Lower lobe of right lung (tissue), 2 donors: ENCODE measurements at regions not wholly inside any gene's neighbourhood (a gene's known extent, or its start where the extent isn't known, plus 50 kb on each side); places are given as distances from the start of the nearest gene placed in this dataset.

Experiments used
- ATAC-seq, 2 donors: fragments of 200-7000 bp; cut with Tn5 transposase; one replicate each; pipeline ENCODE4 v1.9.1; 2020 to 2022; ENCODE audit warnings: mild to moderate bottlenecking in 2 of 2, moderate library complexity in 2 of 2
- DNase-seq: peaks from one replicate; pipeline ENCODE4 v3.0.0-alpha.2; 2020
- H3K27ac ChIP-seq: fragments of 200-600 bp; one replicate; pipeline ENCODE4 v1.8.0; 2022
- H3K27me3 ChIP-seq: fragments of 200-600 bp; one replicate; pipeline ENCODE4 v1.8.0; 2022; ENCODE audit warnings: low read depth
- H3K36me3 ChIP-seq: fragments of 200-600 bp; one replicate; pipeline ENCODE4 v1.8.0; 2022; ENCODE audit warnings: mild to moderate bottlenecking
- H3K4me1 ChIP-seq: fragments of 200-600 bp; one replicate; pipeline ENCODE4 v1.8.0; 2022
- H3K4me3 ChIP-seq: fragments of 200-600 bp; one replicate; pipeline ENCODE4 v1.8.0; 2022; ENCODE audit warnings: mild to moderate bottlenecking
- H3K9me3 ChIP-seq: fragments of 200-600 bp; one replicate; pipeline ENCODE4 v1.8.0; 2022
- CTCF ChIP-seq: fragments of 200-600 bp; IDR thresholded peaks from one replicate; pipeline ENCODE4 v1.8.0; 2022; ENCODE audit warnings: antibody characterized with exemption, mild to moderate bottlenecking
- intact Hi-C: fragments of 100-400 bp; cut with DNase I; formaldehyde crosslinking; loops from one replicate; pipeline ENCODE4 v1.11.0; 2022
- donor health status: DM: no; HTN: yes; CAD: no; lungs with severe emphysema.

GRCh38 chr5:131081374-131081773, 83.7 kb downstream of the HINT1 start:
- no peak overlapping the region for H3K27ac ChIP-seq
- ATAC-seq, result no peak
- H3K36me3 ChIP-seq, result no peaks in the 10 kb centered on the region
- no peaks in the 10 kb centered on the region for H3K27me3 ChIP-seq
- H3K4me1 ChIP-seq, result no peaks in the 10 kb centered on the region
- no peak for DNase-seq
- H3K4me3 ChIP-seq, result no peak overlapping the region
- TF ChIP-seq CTCF, result no peak
- H3K9me3 ChIP-seq, result no peaks in the 10 kb centered on the region
- intact Hi-C loops, result no loop called here

GRCh38 chr5:131079232-131079631, 85.8 kb downstream of the HINT1 start:
- Histone ChIP-seq H3K4me3 (no peak overlapping the region), H3K27me3 (no peaks in the 10 kb centered on the region), H3K9me3 (no peaks in the 10 kb centered on the region), H3K27ac (no peak overlapping the region), H3K36me3 (no peaks in the 10 kb centered on the region), H3K4me1 (no peaks in the 10 kb centered on the region)
- DNase-seq (no peak), ATAC-seq (no peak)
- no peak for TF ChIP-seq CTCF
- intact Hi-C loops, result no loop called here

- Histone ChIP-seq H3K4me3 (no peak overlapping the region), H3K27me3 (no peaks in the 10 kb centered on the region), H3K4me1 (no peaks in the 10 kb centered on the region), H3K9me3 (peaks cover 13% of the 10 kb centered on the region), H3K36me3 (no peaks in the 10 kb centered on the region), H3K27ac (no peak overlapping the region)
- TF ChIP-seq CTCF, result no peak
- DNase-seq (no peak), ATAC-seq (no peak)
- intact Hi-C loops, result no loop called here
Observed at GRCh38 chr5:131068893-131069643, 96.0 kb downstream of the HINT1 start.

- no peak for TF ChIP-seq CTCF
- no peaks in the 10 kb centered on the region for H3K4me1 ChIP-seq
- ATAC-seq, result no peak
- no peak for DNase-seq
- no peak overlapping the region for H3K27ac ChIP-seq
- no peaks in the 10 kb centered on the region for H3K36me3 ChIP-seq
- peaks cover 13% of the 10 kb centered on the region for H3K9me3 ChIP-seq
- intact Hi-C loops, result no loop called here
- H3K4me3 ChIP-seq, result no peak overlapping the region
- no peaks in the 10 kb centered on the region for H3K27me3 ChIP-seq
Observed at GRCh38 chr5:131068076-131068475, 97.0 kb downstream of the HINT1 start.

GRCh38 chr5:131067636-131068035, 97.4 kb downstream of the HINT1 start:
- Histone ChIP-seq H3K9me3 (peaks cover 13% of the 10 kb centered on the region), H3K4me1 (no peaks in the 10 kb centered on the region), H3K36me3 (no peaks in the 10 kb centered on the region), H3K27me3 (no peaks in the 10 kb centered on the region), H3K4me3 (no peak overlapping the region), H3K27ac (no peak overlapping the region)
- intact Hi-C loops, result no loop called here
- ATAC-seq (peak in 1 of 2 donors; percentile 24), DNase-seq (no peak)
- TF ChIP-seq CTCF, result no peak
